ENCODE measurements at regions not wholly inside any gene's neighbourhood (a gene's known extent, or its start where the extent isn't known, plus 50 kb on each side); places are given as distances from the start of the nearest gene placed in this dataset.

GRCh38 chr1:5388622-5389021 is 603.6 kb downstream of the NPHP4 start:
- TF ChIP-seq CTCF (conservative IDR thresholded peaks at IDR 0.05; ENCODE audit: low read depth, low read length), result no peak
- H3K4me3 ChIP-seq (ENCODE audit: low read depth, low read length), result no peak overlapping the region
- no peak for DNase-seq (ENCODE audit: low read depth)

- no peak for DNase-seq (ENCODE audit: low read depth)
- no peak overlapping the region for H3K4me3 ChIP-seq (ENCODE audit: low read depth, low read length)
- no peak for TF ChIP-seq CTCF (conservative IDR thresholded peaks at IDR 0.05; ENCODE audit: low read depth, low read length)
Observed at GRCh38 chr1:5386371-5386770, 605.9 kb downstream of the NPHP4 start.

DNA sequence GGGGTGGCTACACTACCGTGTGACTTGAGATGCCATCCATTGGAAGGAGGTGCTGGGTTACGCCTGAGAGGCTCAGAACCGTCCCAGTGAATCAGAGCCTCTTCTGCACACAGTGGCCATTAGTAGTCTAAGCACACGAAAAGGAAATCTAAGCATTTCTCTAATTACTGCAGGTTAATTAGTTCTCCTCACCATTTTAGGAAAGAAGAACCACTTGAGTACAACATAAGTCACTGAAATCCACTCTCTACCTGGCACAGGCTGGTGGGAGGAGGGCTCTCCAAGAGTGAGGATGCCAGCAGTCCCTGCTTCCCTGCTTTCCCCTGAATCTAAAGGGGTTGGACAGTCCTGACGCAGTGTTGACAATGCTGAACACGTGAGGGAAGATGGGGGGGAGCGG is 606.3 kb downstream of the NPHP4 start:
- TF ChIP-seq CTCF (conservative IDR thresholded peaks at IDR 0.05; ENCODE audit: low read depth, low read length), result no peak
- no peak for DNase-seq (ENCODE audit: low read depth)

DNA sequence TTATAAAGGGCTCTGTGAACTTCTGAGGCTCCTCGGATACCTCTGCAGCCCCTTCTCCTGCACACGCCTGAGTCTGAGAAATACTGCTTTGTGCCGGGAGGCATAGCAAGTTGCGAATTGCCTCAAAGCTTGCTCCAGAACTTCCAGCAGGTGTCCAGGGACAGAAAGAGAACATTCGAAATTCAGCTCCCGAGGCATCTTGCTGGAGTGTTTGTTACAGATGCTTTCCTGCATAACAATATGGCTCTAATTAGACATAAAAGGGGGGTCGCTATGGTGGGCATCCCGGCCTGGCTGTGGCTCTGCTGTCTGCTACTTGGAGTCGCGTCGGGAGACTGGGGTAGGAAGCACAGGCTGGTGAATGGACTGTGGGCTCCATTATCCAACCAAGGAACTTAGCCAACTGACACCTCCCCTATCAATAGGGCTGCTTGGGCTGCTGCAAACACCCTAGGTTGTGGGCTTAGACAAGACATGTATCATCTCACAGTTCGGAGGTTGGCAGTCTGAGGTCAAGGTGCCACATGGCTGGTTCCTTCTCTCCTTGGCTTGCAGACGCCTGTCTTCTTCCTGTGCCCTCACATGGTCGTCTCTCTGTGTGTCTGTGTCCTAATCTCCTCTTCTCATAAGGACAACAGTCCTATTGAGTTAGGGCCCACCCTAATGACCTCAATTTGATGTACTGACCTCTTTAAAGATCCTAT is 607.0 kb downstream of the NPHP4 start:
- no peak for DNase-seq (ENCODE audit: low read depth)
- no peak overlapping the region for H3K4me3 ChIP-seq (ENCODE audit: low read depth, low read length)
- no peak for TF ChIP-seq CTCF (conservative IDR thresholded peaks at IDR 0.05; ENCODE audit: low read depth, low read length)

More for the DNA sequence above, 606.3 kb downstream of the NPHP4 start:
- no peak overlapping the region for H3K4me3 ChIP-seq (ENCODE audit: low read depth, low read length)

DNA sequence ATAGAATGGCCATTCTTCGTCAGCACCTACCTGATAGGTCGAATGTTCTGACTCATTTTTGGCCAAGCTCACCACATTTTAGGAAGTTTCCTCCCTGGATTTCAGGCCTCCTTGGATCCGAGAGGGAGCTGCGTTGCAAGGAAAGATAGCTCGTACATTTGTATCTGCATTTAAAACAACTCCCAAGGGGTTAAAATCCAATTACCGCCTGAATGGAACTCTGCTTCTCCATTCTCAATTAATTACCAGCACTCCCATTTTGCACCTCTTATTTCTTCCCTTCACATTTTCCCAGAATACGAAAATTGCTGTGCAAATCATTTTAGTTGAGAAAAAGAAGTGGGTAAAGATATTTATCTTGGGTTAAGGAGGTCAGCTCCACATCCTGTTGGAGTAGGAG is 610.7 kb downstream of the NPHP4 start:
- no peak for DNase-seq (ENCODE audit: low read depth)
- H3K4me3 ChIP-seq (ENCODE audit: low read depth, low read length), result no peak overlapping the region
- no peak for TF ChIP-seq CTCF (conservative IDR thresholded peaks at IDR 0.05; ENCODE audit: low read depth, low read length)

DNA sequence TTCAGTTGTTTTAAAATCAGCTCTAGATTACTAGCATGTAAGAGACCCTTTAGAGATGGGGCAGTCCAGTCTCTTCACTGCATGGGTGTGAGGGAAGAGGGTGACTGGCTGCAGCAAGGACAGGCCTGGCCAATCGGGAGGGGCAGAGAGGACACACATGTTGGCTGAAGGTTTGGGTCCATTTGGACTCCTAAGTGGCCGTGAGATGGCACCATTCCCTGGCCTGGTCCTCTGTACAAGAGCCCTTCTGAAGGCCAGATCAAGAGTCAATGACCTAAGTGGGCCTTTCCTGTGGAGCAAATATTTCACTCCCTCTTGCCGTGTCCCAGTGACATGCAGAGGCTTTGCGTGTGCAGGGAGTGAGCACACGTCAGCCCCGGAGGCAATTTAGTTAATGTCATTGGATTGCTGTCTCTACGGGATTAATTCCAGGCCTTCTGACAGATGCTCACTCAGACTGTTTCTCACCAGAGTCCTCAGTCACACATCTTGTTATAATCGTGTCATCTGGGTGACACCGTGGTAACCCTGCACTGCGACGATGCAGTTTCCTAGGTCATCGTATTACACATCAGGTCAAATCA is 613.0 kb downstream of the NPHP4 start:
- no peak for DNase-seq (ENCODE audit: low read depth)
- no peak for TF ChIP-seq CTCF (conservative IDR thresholded peaks at IDR 0.05; ENCODE audit: low read depth, low read length)
- no peak overlapping the region for H3K4me3 ChIP-seq (ENCODE audit: low read depth, low read length)

Measured in epithelial cell of proximal tubule (primary cell).